PC-3 (cell line): ENCODE measurements at regions not wholly inside any gene's neighbourhood (a gene's known extent, or its start where the extent isn't known, plus 50 kb on each side); places are given as distances from the start of the nearest gene placed in this dataset.

Source experiments
- ATAC-seq: fragments of 200-7000 bp; cut with Tn5 transposase; 2 replicates; pipeline ENCODE4 v1.9.1; 2020; ENCODE audit warnings: mild to moderate bottlenecking, moderate library complexity
- BruUV-seq: library from RNA; stranded (reverse); fragments of 400-500 nt; replicated peaks from 2 replicates; lab custom pipeline; 2021; lab: Mats Ljungman, UMichigan
- CTCF ChIA-PET: fragments of 300-600 bp; sonication (Branson Sonifier 250); formaldehyde crosslinking; loops from one replicate; lab custom pipeline; 2022; ENCODE audit warnings: antibody characterized with exemption; lab: Charles Lee
- POLR2A ChIA-PET: fragments of 300-600 bp; sonication (Branson Sonifier 250); formaldehyde crosslinking; loops from one replicate; lab custom pipeline; 2022; ENCODE audit warnings: antibody characterized with exemption; ENCODE audit not compliant: unreplicated experiment; lab: Charles Lee
- DNase-seq: peaks from one replicate; pipeline ENCODE4 v3.0.0-alpha.2; 2015
- H2AFZ ChIP-seq: fragments of 300-600 bp; sonication (generic); 2 replicates; pipeline ENCODE4 v1.6.0; 2016; ENCODE audit warnings: antibody characterized with exemption, low read length
- H3F3A ChIP-seq: fragments of 300-600 bp; sonication (generic); one replicate; pipeline ENCODE4 v1.6.0; 2017; ENCODE audit warnings: antibody characterized with exemption, low read length, control low read depth, mild to moderate bottlenecking; ENCODE audit not compliant: unreplicated experiment
- H3K27ac ChIP-seq: fragments of 300-600 bp; sonication (generic); 2 replicates; pipeline ENCODE4 v1.5.1; 2016; ENCODE audit warnings: mild to moderate bottlenecking, low read length
- H3K27me3 ChIP-seq: fragments of 300-600 bp; sonication (generic); 2 replicates; pipeline ENCODE4 v1.6.1; 2016; ENCODE audit warnings: low read length, mixed read lengths
- H3K36me3 ChIP-seq: fragments of 300-600 bp; sonication (generic); 2 replicates; pipeline ENCODE4 v1.6.1; 2016; ENCODE audit warnings: low read depth, mixed run types, low read length, mixed read lengths
- H3K4me1 ChIP-seq: fragments of 300-600 bp; sonication (generic); 2 replicates; pipeline ENCODE4 v1.5.1; 2016; ENCODE audit warnings: low read length; ENCODE audit not compliant: insufficient read depth
- H3K4me2 ChIP-seq: fragments of 300-600 bp; sonication (generic); 2 replicates; pipeline ENCODE4 v1.6.0; 2016; ENCODE audit warnings: low read length
- H3K4me3 ChIP-seq: fragments of 300-600 bp; sonication (generic); 2 replicates; pipeline ENCODE4 v1.5.1; 2016; ENCODE audit warnings: mild to moderate bottlenecking, low read length, mixed read lengths
- H3K79me2 ChIP-seq: fragments of 300-600 bp; sonication (generic); 2 replicates; pipeline ENCODE4 v1.6.1; 2017; ENCODE audit warnings: low read length, mixed read lengths
- H3K9ac ChIP-seq: fragments of 300-600 bp; sonication (generic); 2 replicates; pipeline ENCODE4 v1.6.0; 2016; ENCODE audit warnings: mild to moderate bottlenecking, low read length
- H3K9me2 ChIP-seq: fragments of 300-600 bp; sonication (generic); replicated peaks from 2 replicates; pipeline ENCODE4 v1.6.1; 2016; ENCODE audit warnings: mixed run types, low read length, mixed read lengths
- H3K9me3 ChIP-seq: fragments of 300-600 bp; sonication (generic); 2 replicates; pipeline ENCODE4 v1.6.1; 2016; ENCODE audit warnings: low read length, mixed read lengths
- H4K20me1 ChIP-seq: fragments of 300-600 bp; sonication (generic); 2 replicates; pipeline ENCODE4 v1.6.1; 2016; ENCODE audit warnings: low read length, mixed read lengths
- EZH2 ChIP-seq: fragments of 300-600 bp; sonication (generic); IDR thresholded peaks from one replicate; pipeline ENCODE4 v1.6.1; 2017; ENCODE audit warnings: antibody characterized with exemption, mild to moderate bottlenecking, low read length; ENCODE audit not compliant: unreplicated experiment
- EZH2phosphoT487 ChIP-seq: fragments of 300-600 bp; sonication (generic); IDR thresholded peaks from 2 replicates; pipeline ENCODE4 v1.6.1; 2018; ENCODE audit warnings: mild to moderate bottlenecking, antibody characterized with exemption, low read length, borderline replicate concordance
- intact Hi-C: fragments of 100-400 bp; cut with micrococcal nuclease; formaldehyde crosslinking; loops from 2 replicates; pipeline ENCODE4 v1.9.0; 2023
- TF ChIP-seq, protein P1 (sequence below): fragments of 300-600 bp; sonication (generic); conservative IDR thresholded peaks from 2 replicates; pipeline ENCODE4 v1.5.1; 2017; ENCODE audit warnings: antibody characterized with exemption, low read depth, mild to moderate bottlenecking, low read length

GRCh38 chr6:117169064-117169665, 96.2 kb upstream of the VGLL2 start:
- Histone ChIP-seq H3K9ac (no peak overlapping the region), H3K36me3 (no peaks in the 10 kb centered on the region), H3K79me2 (no peaks in the 10 kb centered on the region), H4K20me1 (no peaks in the 10 kb centered on the region), H3K9me2 (no peaks in the 10 kb centered on the region), H3K27ac (peak overlapping the region; percentile 70), H3K4me1 (peaks cover 45% of the 10 kb centered on the region), H3K27me3 (no peaks in the 10 kb centered on the region), H3K9me3 (no peaks in the 10 kb centered on the region), H3K4me2 (peak overlapping the region; percentile 41), H3F3A (no peaks in the 10 kb centered on the region), H3K4me3 (no peak overlapping the region), H2AFZ (no peak overlapping the region)
- POLR2A ChIA-PET: no interaction called here
- ATAC-seq (no peak), DNase-seq (no peak)
- no TSS peak for BruUV-seq
- CTCF ChIA-PET: no interaction called here
- no peak for TF ChIP-seq EZH2phosphoT487
- TF ChIP-seq, protein P1, sequence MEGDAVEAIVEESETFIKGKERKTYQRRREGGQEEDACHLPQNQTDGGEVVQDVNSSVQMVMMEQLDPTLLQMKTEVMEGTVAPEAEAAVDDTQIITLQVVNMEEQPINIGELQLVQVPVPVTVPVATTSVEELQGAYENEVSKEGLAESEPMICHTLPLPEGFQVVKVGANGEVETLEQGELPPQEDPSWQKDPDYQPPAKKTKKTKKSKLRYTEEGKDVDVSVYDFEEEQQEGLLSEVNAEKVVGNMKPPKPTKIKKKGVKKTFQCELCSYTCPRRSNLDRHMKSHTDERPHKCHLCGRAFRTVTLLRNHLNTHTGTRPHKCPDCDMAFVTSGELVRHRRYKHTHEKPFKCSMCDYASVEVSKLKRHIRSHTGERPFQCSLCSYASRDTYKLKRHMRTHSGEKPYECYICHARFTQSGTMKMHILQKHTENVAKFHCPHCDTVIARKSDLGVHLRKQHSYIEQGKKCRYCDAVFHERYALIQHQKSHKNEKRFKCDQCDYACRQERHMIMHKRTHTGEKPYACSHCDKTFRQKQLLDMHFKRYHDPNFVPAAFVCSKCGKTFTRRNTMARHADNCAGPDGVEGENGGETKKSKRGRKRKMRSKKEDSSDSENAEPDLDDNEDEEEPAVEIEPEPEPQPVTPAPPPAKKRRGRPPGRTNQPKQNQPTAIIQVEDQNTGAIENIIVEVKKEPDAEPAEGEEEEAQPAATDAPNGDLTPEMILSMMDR: no peak
- no peak for TF ChIP-seq EZH2
- intact Hi-C loops: loop anchor here (10.0 kb wide), 1 partner anchor 146 kb away; no protein-coding TSS in a partner anchor

DNA sequence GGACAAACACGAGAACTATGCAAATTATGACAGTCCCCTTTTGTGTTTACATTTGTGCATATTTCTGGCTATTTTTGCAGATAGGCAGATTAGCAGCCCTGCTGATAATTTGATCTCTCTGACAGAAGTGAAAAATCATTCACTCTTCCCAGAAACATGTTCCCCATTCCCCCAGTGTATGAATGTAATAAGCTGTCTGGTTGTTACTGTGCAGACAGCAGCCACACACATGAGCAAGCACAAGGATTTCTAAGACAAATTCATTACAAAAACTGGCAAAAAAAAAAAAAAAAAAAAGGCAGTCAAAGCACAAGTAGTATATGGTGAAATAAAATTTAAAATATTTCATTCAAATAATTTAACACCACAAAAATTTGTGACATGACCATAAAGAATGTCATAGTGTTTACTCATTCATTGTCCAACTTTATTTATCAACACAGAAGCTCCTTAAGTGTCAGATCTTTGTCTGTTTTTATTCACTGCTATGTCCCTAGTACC, 95.5 kb upstream of the VGLL2 start:
- intact Hi-C loops: loop anchor here (10.0 kb wide), 1 partner anchor 145 kb away; no protein-coding TSS in a partner anchor
- H3K27me3 ChIP-seq: no peaks in the 10 kb centered on the region
- no peak overlapping the region for H2AFZ ChIP-seq
- no peak overlapping the region for H3K27ac ChIP-seq
- no peak overlapping the region for H3K9ac ChIP-seq
- POLR2A ChIA-PET: no interaction called here
- H3K4me2 ChIP-seq: peak overlapping the region; percentile 41
- no TSS peak for BruUV-seq
- no peaks in the 10 kb centered on the region for H3K9me3 ChIP-seq
- TF ChIP-seq, protein P1: no peak
- TF ChIP-seq EZH2phosphoT487 (no peak), EZH2 (no peak)
- peaks cover 45% of the 10 kb centered on the region for H3K4me1 ChIP-seq
- H3K36me3 ChIP-seq: no peaks in the 10 kb centered on the region
- no peaks in the 10 kb centered on the region for H3F3A ChIP-seq
- no peaks in the 10 kb centered on the region for H3K9me2 ChIP-seq
- no peaks in the 10 kb centered on the region for H4K20me1 ChIP-seq
- DNase-seq: peak; percentile 64
- no peaks in the 10 kb centered on the region for H3K79me2 ChIP-seq
- peak; percentile 42 for ATAC-seq
- no peak overlapping the region for H3K4me3 ChIP-seq
- CTCF ChIA-PET: no interaction called here

GRCh38 chr6:117174835-117175360, 90.5 kb upstream of the VGLL2 start:
- POLR2A ChIA-PET: no interaction called here
- ATAC-seq (no peak; the same call in 1 of the 2 replicates), DNase-seq (peak; percentile 6)
- BruUV-seq: no TSS peak
- no peaks in the 10 kb centered on the region for H4K20me1 ChIP-seq
- no peaks in the 10 kb centered on the region for H3K9me3 ChIP-seq
- H3K4me3 ChIP-seq: no peak overlapping the region
- H2AFZ ChIP-seq: no peak overlapping the region
- no peak overlapping the region for H3K9ac ChIP-seq
- no peaks in the 10 kb centered on the region for H3K27me3 ChIP-seq
- no peak overlapping the region for H3K27ac ChIP-seq
- no peaks in the 10 kb centered on the region for H3K9me2 ChIP-seq
- H3K79me2 ChIP-seq: no peaks in the 10 kb centered on the region
- H3K36me3 ChIP-seq: no peaks in the 10 kb centered on the region
- no peak overlapping the region for H3K4me2 ChIP-seq
- no peaks in the 10 kb centered on the region for H3F3A ChIP-seq
- peaks cover 4% of the 10 kb centered on the region; the same call in 1 of the 2 replicates for H3K4me1 ChIP-seq
- CTCF ChIA-PET: no interaction called here
- intact Hi-C loops: no loop called here
- TF ChIP-seq EZH2phosphoT487: no peak
- TF ChIP-seq, protein P1: no peak
- TF ChIP-seq EZH2: no peak
